Activated CD8-positive, alpha-beta T cell treated with anti-CD3 and anti-CD28 coated beads, Interleukin-2, amount 10 ng/mL, durations not matched to agents 7 days and 5 days (primary cell): ENCODE measurements at regions not wholly inside any gene's neighbourhood (a gene's known extent, or its start where the extent isn't known, plus 50 kb on each side); places are given as distances from the start of the nearest gene placed in this dataset.

Experiments
- ATAC-seq: fragments of 150-1000 bp; cut with Tn5 transposase; one replicate; pipeline ENCODE4 v1.10.0; 2021; ENCODE audit warnings: moderate library complexity
- CTCF ChIA-PET: fragments of 350-600 bp; sonication (Branson Sonifier 250); formaldehyde crosslinking; loops from one replicate; lab custom pipeline; 2021; ENCODE audit warnings: antibody characterized with exemption; lab: Charles Lee
- POLR2A ChIA-PET: fragments of 350-600 bp; sonication (Branson Sonifier 250); formaldehyde crosslinking; loops from one replicate; lab custom pipeline; 2021; ENCODE audit warnings: antibody characterized with exemption; lab: Charles Lee
- DNase-seq: peaks from one replicate; pipeline ENCODE4 v3.0.0-alpha.2; 2020
- H3K27ac Mint-ChIP-seq: one replicate; pipeline ENCODE4 v1.8.0; 2021; ENCODE audit warnings: mild to moderate bottlenecking, mixed read lengths
- H3K27me3 Mint-ChIP-seq: one replicate; pipeline ENCODE4 v1.8.0; 2021; ENCODE audit warnings: low read depth, mixed read lengths
- H3K36me3 Mint-ChIP-seq: one replicate; pipeline ENCODE4 v1.8.0; 2021; ENCODE audit warnings: low read depth, mixed read lengths
- H3K4me1 Mint-ChIP-seq: one replicate; pipeline ENCODE4 v1.8.0; 2021; ENCODE audit warnings: low read depth, mixed read lengths
- H3K4me3 Mint-ChIP-seq: one replicate; pipeline ENCODE4 v1.8.0; 2021; ENCODE audit warnings: mild to moderate bottlenecking, mixed read lengths
- H3K9me3 Mint-ChIP-seq: one replicate; pipeline ENCODE4 v1.8.0; 2022; ENCODE audit warnings: mixed read lengths; ENCODE audit not compliant: insufficient read depth

- H3K4me1 Mint-ChIP-seq = no peaks in the 10 kb centered on the region
- H3K27me3 Mint-ChIP-seq = peaks cover 4% of the 10 kb centered on the region
- H3K4me3 Mint-ChIP-seq = no peak overlapping the region
- POLR2A ChIA-PET = no interaction called here
- H3K27ac Mint-ChIP-seq = no peak overlapping the region
- H3K36me3 Mint-ChIP-seq = no peaks in the 10 kb centered on the region
- ATAC-seq (no peak), DNase-seq (no peak)
- H3K9me3 Mint-ChIP-seq = no peaks in the 10 kb centered on the region
- CTCF ChIA-PET = no interaction called here
Measured at GRCh38 chr12:5236022-5236640, 192.5 kb downstream of the KCNA5 start.

GRCh38 chr12:5242440-5242839 lies 189.5 kb upstream of the NTF3 start:
- no peak overlapping the region for H3K4me3 Mint-ChIP-seq
- POLR2A ChIA-PET = no interaction called here
- CTCF ChIA-PET = no interaction called here

GRCh38 chr12:5243014-5243413 lies 188.9 kb upstream of the NTF3 start:
- ChIA-PET CTCF (no interaction called here), POLR2A (no interaction called here)
- ATAC-seq = no peak
- Mint-ChIP-seq H3K27me3 (no peaks in the 10 kb centered on the region), H3K4me3 (no peak overlapping the region), H3K27ac (no peak overlapping the region), H3K36me3 (no peaks in the 10 kb centered on the region), H3K4me1 (no peaks in the 10 kb centered on the region), H3K9me3 (no peaks in the 10 kb centered on the region)
- DNase-seq = no peak

More at GRCh38 chr12:5242440-5242839, 189.5 kb upstream of the NTF3 start:
- H3K9me3 Mint-ChIP-seq = no peaks in the 10 kb centered on the region
- peaks cover 2% of the 10 kb centered on the region for H3K27me3 Mint-ChIP-seq
- no peak overlapping the region for H3K27ac Mint-ChIP-seq
- no peak for DNase-seq
- no peaks in the 10 kb centered on the region for H3K36me3 Mint-ChIP-seq
- ATAC-seq = no peak
- H3K4me1 Mint-ChIP-seq = no peaks in the 10 kb centered on the region

- CTCF ChIA-PET = no interaction called here
- H3K9me3 Mint-ChIP-seq = no peaks in the 10 kb centered on the region
- H3K27ac Mint-ChIP-seq = no peak overlapping the region
- no peaks in the 10 kb centered on the region for H3K27me3 Mint-ChIP-seq
- H3K4me1 Mint-ChIP-seq = no peaks in the 10 kb centered on the region
- DNase-seq (no peak), ATAC-seq (no peak)
- no peaks in the 10 kb centered on the region for H3K36me3 Mint-ChIP-seq
- POLR2A ChIA-PET = no interaction called here
- H3K4me3 Mint-ChIP-seq = no peak overlapping the region
Measured at GRCh38 chr12:5244513-5244972, 187.4 kb upstream of the NTF3 start.

GRCh38 chr12:5246196-5246595 lies 185.7 kb upstream of the NTF3 start:
- CTCF ChIA-PET = no interaction called here
- H3K4me1 Mint-ChIP-seq = no peaks in the 10 kb centered on the region
- no peaks in the 10 kb centered on the region for H3K27me3 Mint-ChIP-seq
- no peaks in the 10 kb centered on the region for H3K9me3 Mint-ChIP-seq
- DNase-seq (no peak), ATAC-seq (no peak)
- H3K27ac Mint-ChIP-seq = no peak overlapping the region
- POLR2A ChIA-PET = no interaction called here
- H3K4me3 Mint-ChIP-seq = no peak overlapping the region
- no peaks in the 10 kb centered on the region for H3K36me3 Mint-ChIP-seq

- Mint-ChIP-seq H3K9me3 (no peaks in the 10 kb centered on the region), H3K36me3 (no peaks in the 10 kb centered on the region), H3K4me1 (no peaks in the 10 kb centered on the region), H3K27ac (no peak overlapping the region), H3K27me3 (no peaks in the 10 kb centered on the region), H3K4me3 (no peak overlapping the region)
- DNase-seq = no peak
- CTCF ChIA-PET = no interaction called here
- POLR2A ChIA-PET = no interaction called here
- no peak for ATAC-seq
Measured at GRCh38 chr12:5247144-5247543, 184.8 kb upstream of the NTF3 start.

GRCh38 chr12:5248230-5248629 lies 183.7 kb upstream of the NTF3 start:
- DNase-seq = no peak
- Mint-ChIP-seq H3K4me3 (no peak overlapping the region), H3K4me1 (no peaks in the 10 kb centered on the region), H3K27ac (no peak overlapping the region), H3K36me3 (no peaks in the 10 kb centered on the region), H3K9me3 (no peaks in the 10 kb centered on the region), H3K27me3 (no peaks in the 10 kb centered on the region)
- ATAC-seq = no peak
- ChIA-PET CTCF (no interaction called here), POLR2A (no interaction called here)

- Mint-ChIP-seq H3K27ac (no peak overlapping the region), H3K36me3 (no peaks in the 10 kb centered on the region), H3K4me1 (no peaks in the 10 kb centered on the region), H3K4me3 (no peak overlapping the region), H3K27me3 (no peaks in the 10 kb centered on the region), H3K9me3 (no peaks in the 10 kb centered on the region)
- ChIA-PET CTCF (no interaction called here), POLR2A (no interaction called here)
- no peak for ATAC-seq
- no peak for DNase-seq
Measured at GRCh38 chr12:5248999-5249526, 182.8 kb upstream of the NTF3 start.

GRCh38 chr12:5251092-5251491 lies 180.8 kb upstream of the NTF3 start:
- Mint-ChIP-seq H3K27ac (no peak overlapping the region), H3K36me3 (no peaks in the 10 kb centered on the region), H3K9me3 (no peaks in the 10 kb centered on the region), H3K4me1 (no peaks in the 10 kb centered on the region), H3K4me3 (no peak overlapping the region), H3K27me3 (no peaks in the 10 kb centered on the region)
- ATAC-seq (no peak), DNase-seq (no peak)
- ChIA-PET POLR2A (no interaction called here), CTCF (no interaction called here)

GRCh38 chr12:5251786-5252185 lies 180.1 kb upstream of the NTF3 start:
- DNase-seq (no peak), ATAC-seq (no peak)
- H3K27ac Mint-ChIP-seq = no peak overlapping the region
- ChIA-PET POLR2A (no interaction called here), CTCF (no interaction called here)
- no peaks in the 10 kb centered on the region for H3K9me3 Mint-ChIP-seq
- H3K27me3 Mint-ChIP-seq = no peaks in the 10 kb centered on the region
- H3K4me1 Mint-ChIP-seq = no peaks in the 10 kb centered on the region
- H3K36me3 Mint-ChIP-seq = no peaks in the 10 kb centered on the region
- no peak overlapping the region for H3K4me3 Mint-ChIP-seq

GRCh38 chr12:5254703-5255102 lies 177.2 kb upstream of the NTF3 start:
- Mint-ChIP-seq H3K27ac (no peak overlapping the region), H3K9me3 (no peaks in the 10 kb centered on the region), H3K4me3 (no peak overlapping the region), H3K36me3 (no peaks in the 10 kb centered on the region), H3K27me3 (no peaks in the 10 kb centered on the region), H3K4me1 (no peaks in the 10 kb centered on the region)
- DNase-seq (no peak), ATAC-seq (no peak)
- CTCF ChIA-PET = no interaction called here
- POLR2A ChIA-PET = no interaction called here

GRCh38 chr12:5257763-5258495 lies 174.0 kb upstream of the NTF3 start:
- ATAC-seq = no peak
- Mint-ChIP-seq H3K4me3 (no peak overlapping the region), H3K27ac (no peak overlapping the region), H3K4me1 (no peaks in the 10 kb centered on the region), H3K36me3 (no peaks in the 10 kb centered on the region), H3K9me3 (no peaks in the 10 kb centered on the region), H3K27me3 (no peaks in the 10 kb centered on the region)
- POLR2A ChIA-PET = no interaction called here
- CTCF ChIA-PET = no interaction called here
- no peak for DNase-seq
